ENCODE measurements at regions not wholly inside any gene's neighbourhood (a gene's known extent, or its start where the extent isn't known, plus 50 kb on each side); places are given as distances from the start of the nearest gene placed in this dataset.
A peak's percentile ranks its signal among the peaks of the same experiment; 100 is the strongest.

GRCh38 chr16:65878347-65878746, 488.1 kb upstream of the CDH5 start:
- DNase-seq, result no peak

- no peak for DNase-seq
Measured at GRCh38 chr16:65876624-65877023, 489.9 kb upstream of the CDH5 start.

- peak; percentile 65 for DNase-seq
Measured at GRCh38 chr16:65876056-65876408, 490.5 kb upstream of the CDH5 start.

- DNase-seq, result peak; percentile 55
Measured at GRCh38 chr16:65875381-65876055, 491.0 kb upstream of the CDH5 start.

GRCh38 chr16:65869261-65869660, 497.2 kb upstream of the CDH5 start:
- no peak for DNase-seq

- no peak for DNase-seq
Measured at GRCh38 chr16:65867276-65867960, 499.1 kb upstream of the CDH5 start.

GRCh38 chr16:65863236-65863635, 503.3 kb upstream of the CDH5 start:
- no peak for DNase-seq

- DNase-seq, result peak; percentile 2
Measured at GRCh38 chr16:65861131-65861731, 505.3 kb upstream of the CDH5 start.

- no peak for DNase-seq
Measured at GRCh38 chr16:65855171-65856145, 511.0 kb upstream of the CDH5 start.

- no peak for DNase-seq
Measured at GRCh38 chr16:65846210-65846602, 520.3 kb upstream of the CDH5 start.

- DNase-seq, result peak; percentile 59
Measured at GRCh38 chr16:65845466-65846209, 520.9 kb upstream of the CDH5 start.

- no peak for DNase-seq
Measured at GRCh38 chr16:65843941-65844340, 522.5 kb upstream of the CDH5 start.

GRCh38 chr16:65842067-65842466, 524.4 kb upstream of the CDH5 start:
- peak; percentile 20 for DNase-seq

- no peak for DNase-seq
Measured at GRCh38 chr16:65838001-65838400, 528.5 kb upstream of the CDH5 start.

- no peak for DNase-seq
Measured at GRCh38 chr16:65837464-65837863, 529.0 kb upstream of the CDH5 start.

- no peak for DNase-seq
Measured at GRCh38 chr16:65834688-65835087, 531.8 kb upstream of the CDH5 start.

- DNase-seq, result peak; percentile 95
Measured at GRCh38 chr16:65833171-65833871, 533.2 kb upstream of the CDH5 start.

- no peak for DNase-seq
Measured at GRCh38 chr16:65832679-65833078, 533.8 kb upstream of the CDH5 start.

GRCh38 chr16:65831903-65832666, 534.4 kb upstream of the CDH5 start:
- no peak for DNase-seq

- no peak for DNase-seq
Measured at GRCh38 chr16:65829076-65829475, 537.4 kb upstream of the CDH5 start.

- no peak for DNase-seq
Measured at GRCh38 chr16:65828296-65828695, 538.2 kb upstream of the CDH5 start.

Measured in fibroblast of skin of right biceps (primary cell).